TTC549 (cell line): ENCODE measurements at regions not wholly inside any gene's neighbourhood (a gene's known extent, or its start where the extent isn't known, plus 50 kb on each side); places are given as distances from the start of the nearest gene placed in this dataset.

Experiments used
- FAIRE-seq: peaks from 2 replicates; lab custom pipeline; 2012; peaks lifted over from hg19 to GRCh38; lab: Jason Lieb, UNC

- no peak for FAIRE-seq
Observed at GRCh38 chr1:222369148-222369547, 178.8 kb downstream of the HHIPL2 start.

- FAIRE-seq, result no peak
Observed at GRCh38 chr1:222358100-222358499, 189.8 kb downstream of the HHIPL2 start.

GRCh38 chr1:222357252-222357651 lies 190.7 kb downstream of the HHIPL2 start:
- FAIRE-seq, result no peak

- FAIRE-seq, result no peak
Observed at GRCh38 chr1:222347627-222348026, 200.3 kb downstream of the HHIPL2 start.

- no peak for FAIRE-seq
Observed at GRCh38 chr1:222346955-222347354, 200.9 kb downstream of the HHIPL2 start.

GRCh38 chr1:222339376-222339947 lies 208.4 kb downstream of the HHIPL2 start:
- no peak for FAIRE-seq

- FAIRE-seq, result no peak
Observed at GRCh38 chr1:222335586-222335985, 212.3 kb downstream of the HHIPL2 start.

GRCh38 chr1:222334026-222334680 lies 213.8 kb downstream of the HHIPL2 start:
- no peak for FAIRE-seq

- FAIRE-seq, result no peak
Observed at GRCh38 chr1:222331765-222332164, 216.1 kb downstream of the HHIPL2 start.

GRCh38 chr1:222331340-222331739 lies 216.6 kb downstream of the HHIPL2 start:
- FAIRE-seq, result no peak

GRCh38 chr1:222329493-222330045 lies 218.3 kb downstream of the HHIPL2 start:
- FAIRE-seq, result no peak

GRCh38 chr1:222326710-222327036 lies 221.2 kb downstream of the HHIPL2 start:
- FAIRE-seq, result no peak

GRCh38 chr1:222326006-222326709 lies 221.7 kb downstream of the HHIPL2 start:
- no peak for FAIRE-seq

- no peak for FAIRE-seq
Observed at GRCh38 chr1:222325506-222325905, 222.4 kb downstream of the HHIPL2 start.

- FAIRE-seq, result no peak
Observed at GRCh38 chr1:222314839-222315238, 233.1 kb downstream of the HHIPL2 start.

GRCh38 chr1:222310836-222311235 lies 237.1 kb downstream of the HHIPL2 start:
- FAIRE-seq, result no peak

GRCh38 chr1:222307621-222308020 lies 240.3 kb downstream of the HHIPL2 start:
- FAIRE-seq, result no peak

GRCh38 chr1:222306512-222306911 lies 241.4 kb downstream of the HHIPL2 start:
- no peak for FAIRE-seq

- FAIRE-seq, result no peak
Observed at GRCh38 chr1:222306011-222306410, 241.9 kb downstream of the HHIPL2 start.

- FAIRE-seq, result no peak
Observed at GRCh38 chr1:222301652-222302051, 246.3 kb downstream of the HHIPL2 start.

GRCh38 chr1:222299524-222299923 lies 248.4 kb downstream of the HHIPL2 start:
- no peak for FAIRE-seq

GRCh38 chr1:222290866-222291265 lies 257.0 kb downstream of the HHIPL2 start:
- no peak for FAIRE-seq

GRCh38 chr1:222288053-222288452 lies 259.9 kb downstream of the HHIPL2 start:
- no peak for FAIRE-seq

- no peak for FAIRE-seq
Observed at GRCh38 chr1:222286011-222286410, 261.9 kb downstream of the HHIPL2 start.
